ENCODE measurements at regions not wholly inside any gene's neighbourhood (a gene's known extent, or its start where the extent isn't known, plus 50 kb on each side); places are given as distances from the start of the nearest gene placed in this dataset.

- TF ChIP-seq ATF6 (CRISPR knock-in tag; IDR thresholded peaks at IDR 0.05) (no peak), AFF4 (CRISPR knock-in tag; IDR thresholded peaks at IDR 0.05) (no peak)
Measured at GRCh38 chr13:40059540-40060232, 404.2 kb downstream of the COG6 start (continued).
